ENCODE measurements at regions not wholly inside any gene's neighbourhood (a gene's known extent, or its start where the extent isn't known, plus 50 kb on each side); places are given as distances from the start of the nearest gene placed in this dataset.

- DNase-seq (ENCODE audit: low spot score) (no peak), ATAC-seq (ENCODE audit: low FRiP score) (no peak)
- no peak for TF ChIP-seq CTCF (IDR thresholded peaks at IDR 0.05)
Observed at GRCh38 chr6:81818901-81819361, 66.5 kb upstream of the TENT5A start.

- ATAC-seq (ENCODE audit: low FRiP score) (no peak), DNase-seq (ENCODE audit: low spot score) (no peak)
- TF ChIP-seq CTCF (IDR thresholded peaks at IDR 0.05) = no peak
Observed at GRCh38 chr6:81816380-81816779, 63.9 kb upstream of the TENT5A start.

GRCh38 chr6:81814370-81815076 lies 62.0 kb upstream of the TENT5A start:
- ATAC-seq (ENCODE audit: low FRiP score) (peak; percentile 61), DNase-seq (ENCODE audit: low spot score) (no peak)
- no peak for TF ChIP-seq CTCF (IDR thresholded peaks at IDR 0.05)

- no peak for DNase-seq (ENCODE audit: low spot score)
- no peak for TF ChIP-seq CTCF (IDR thresholded peaks at IDR 0.05)
- ATAC-seq (ENCODE audit: low FRiP score) = no peak
Observed at GRCh38 chr6:81813305-81813704, 60.8 kb upstream of the TENT5A start.

- ATAC-seq (ENCODE audit: low FRiP score) = no peak
- TF ChIP-seq CTCF (IDR thresholded peaks at IDR 0.05) = no peak
- DNase-seq (ENCODE audit: low spot score) = no peak
Observed at GRCh38 chr6:81812401-81812800, 59.9 kb upstream of the TENT5A start.

- DNase-seq (ENCODE audit: low spot score) (no peak), ATAC-seq (ENCODE audit: low FRiP score) (no peak)
- TF ChIP-seq CTCF (IDR thresholded peaks at IDR 0.05) = no peak
Observed at GRCh38 chr6:81808851-81809570, 56.5 kb upstream of the TENT5A start.
